CD14-positive monocyte (primary cell): ENCODE measurements at regions not wholly inside any gene's neighbourhood (a gene's known extent, or its start where the extent isn't known, plus 50 kb on each side); places are given as distances from the start of the nearest gene placed in this dataset.
"Not testable (repeated sequence)": the region's sequence is repeated elsewhere in the genome, so short reads cannot be mapped to it uniquely, and the experiment has no call there.

Source experiments
- DNase-seq, 3 donors: peaks; one replicate each; pipeline ENCODE4 v3.0.0-alpha.2; 2011 to 2022
- H2AFZ ChIP-seq: 2 replicates; pipeline ENCODE4 v1.6.0; 2012; ENCODE audit warnings: mild to moderate bottlenecking, low read depth, low read length, inconsistent platforms; ENCODE audit not compliant: insufficient read depth, poor library complexity, severe bottlenecking
- H3K27ac ChIP-seq, 2 donors: 1 replicate in 1 of 2; 2 replicates in 1 of 2; pipeline ENCODE4 v1.5.1; 2012 to 2013; ENCODE audit warnings: low read length in 2 of 2, control low read depth in 1 of 2, inconsistent platforms in 1 of 2, low read depth in 1 of 2, mild to moderate bottlenecking in 1 of 2
- H3K27me3 ChIP-seq, 2 donors: one replicate each; pipeline versions ENCODE4 v1.6.0 to v1.6.1; 2011 to 2013; ENCODE audit warnings: low read length in 2 of 2; ENCODE audit not compliant: control insufficient read depth in 2 of 2, insufficient read depth in 2 of 2
- H3K36me3 ChIP-seq, 2 donors: replicated peaks in 1 of 2; 1 replicate in 1 of 2; 2 replicates in 1 of 2; pipeline versions ENCODE4 v1.5.1 to v1.6.1; 2012 to 2013; ENCODE audit warnings: low read length in 2 of 2, control low read depth in 1 of 2, inconsistent platforms in 1 of 2, mild to moderate bottlenecking in 1 of 2; ENCODE audit not compliant: insufficient read depth in 2 of 2, control insufficient read depth in 1 of 2
- H3K4me1 ChIP-seq, 2 donors: 1 replicate in 1 of 2; 2 replicates in 1 of 2; pipeline versions ENCODE4 v1.5.1 to v1.6.1; 2012 to 2013; ENCODE audit warnings: low read length in 2 of 2, control low read depth in 1 of 2, inconsistent platforms in 1 of 2, mild to moderate bottlenecking in 1 of 2, moderate library complexity in 1 of 2; ENCODE audit not compliant: insufficient read depth in 2 of 2, control insufficient read depth in 1 of 2
- H3K4me2 ChIP-seq: replicated peaks from 2 replicates; pipeline ENCODE3; 2012; ENCODE audit warnings: low read length, moderate library complexity, mild to moderate bottlenecking; ENCODE audit not compliant: poor library complexity, severe bottlenecking; ENCODE audit errors: extremely low read depth
- H3K4me3 ChIP-seq, 3 experiments: fragments of 200-600 bp in 1 of 3; sonication (generic) in 1 of 3; replicated peaks in 1 of 3; 1 replicate in 2 of 3; 2 replicates in 1 of 3; pipeline ENCODE4 v1.5.1; 2011 to 2013; ENCODE audit warnings: low read length in 3 of 3, mild to moderate bottlenecking in 3 of 3, control low read depth in 2 of 3, low read depth in 2 of 3, inconsistent platforms in 1 of 3, moderate library complexity in 1 of 3
- H3K79me2 ChIP-seq: 2 replicates; pipeline ENCODE4 v1.6.0; 2012; ENCODE audit warnings: mild to moderate bottlenecking, control low read depth, inconsistent platforms, low read length, moderate library complexity; ENCODE audit not compliant: insufficient read depth
- H3K9ac ChIP-seq: 2 replicates; pipeline ENCODE4 v1.6.0; 2017; ENCODE audit warnings: low read length, mild to moderate bottlenecking; ENCODE audit not compliant: insufficient read depth, poor library complexity, severe bottlenecking
- H3K9me3 ChIP-seq, 2 donors: replicated peaks in 1 of 2; 1 replicate in 1 of 2; 2 replicates in 1 of 2; pipeline versions ENCODE4 v1.5.1 to v1.6.1; 2012 to 2013; ENCODE audit warnings: low read length in 2 of 2, control low read depth in 1 of 2; ENCODE audit not compliant: control insufficient read depth in 1 of 2, insufficient read depth in 1 of 2
- H4K20me1 ChIP-seq: 2 replicates; pipeline ENCODE4 v1.6.0; 2012; ENCODE audit warnings: mild to moderate bottlenecking, low read length, control low read depth, moderate library complexity; ENCODE audit not compliant: insufficient read depth
- H3K27ac Mint-ChIP-seq, 7 donors: one replicate each; pipeline ENCODE4 v1.8.0; 2020; ENCODE audit warnings: mild to moderate bottlenecking in 7 of 7, mixed read lengths in 7 of 7, moderate library complexity in 6 of 7, inconsistent platforms in 2 of 7
- H3K27me3 Mint-ChIP-seq, 3 donors: one replicate each; pipeline ENCODE4 v1.8.0; 2021 to 2022; ENCODE audit warnings: low read depth in 3 of 3, mild to moderate bottlenecking in 3 of 3, mixed read lengths in 3 of 3, moderate library complexity in 3 of 3, inconsistent platforms in 1 of 3
- H3K36me3 Mint-ChIP-seq, 2 donors: one replicate each; pipeline ENCODE4 v1.8.0; 2020; ENCODE audit warnings: mixed read lengths in 2 of 2, inconsistent platforms in 1 of 2, mild to moderate bottlenecking in 1 of 2
- H3K4me1 Mint-ChIP-seq: one replicate; pipeline ENCODE4 v1.8.0; 2020; ENCODE audit warnings: mild to moderate bottlenecking, mixed read lengths
- H3K4me3 Mint-ChIP-seq, 2 donors: one replicate each; pipeline ENCODE4 v1.8.0; 2020; ENCODE audit warnings: mild to moderate bottlenecking in 2 of 2, mixed read lengths in 2 of 2, moderate library complexity in 1 of 2
- H3K9me3 Mint-ChIP-seq, 7 donors: one replicate each; pipeline ENCODE4 v1.8.0; 2020 to 2022; ENCODE audit warnings: mixed read lengths in 7 of 7, mild to moderate bottlenecking in 6 of 7, moderate library complexity in 6 of 7, inconsistent platforms in 2 of 7
- WGBS: methylation state at CpG from one replicate; pipeline ENCODE4 v1.1.5; 2013; ENCODE audit warnings: missing lambda C conversion rate; ENCODE audit not compliant: insufficient coverage; 5-methylcytosine and 5-hydroxymethylcytosine counted together
- intact Hi-C, 2 donors: fragments of 100-400 bp; cut with micrococcal nuclease; formaldehyde crosslinking; loops; one replicate each; pipeline versions ENCODE4 v1.15.0 to v1.15.1; 2023
- TF ChIP-seq, protein P1 (sequence below): fragments of 200-600 bp; IDR thresholded peaks from one replicate; pipeline ENCODE4 v1.8.0; 2022; ENCODE audit warnings: antibody characterized with exemption, mild to moderate bottlenecking

DNA sequence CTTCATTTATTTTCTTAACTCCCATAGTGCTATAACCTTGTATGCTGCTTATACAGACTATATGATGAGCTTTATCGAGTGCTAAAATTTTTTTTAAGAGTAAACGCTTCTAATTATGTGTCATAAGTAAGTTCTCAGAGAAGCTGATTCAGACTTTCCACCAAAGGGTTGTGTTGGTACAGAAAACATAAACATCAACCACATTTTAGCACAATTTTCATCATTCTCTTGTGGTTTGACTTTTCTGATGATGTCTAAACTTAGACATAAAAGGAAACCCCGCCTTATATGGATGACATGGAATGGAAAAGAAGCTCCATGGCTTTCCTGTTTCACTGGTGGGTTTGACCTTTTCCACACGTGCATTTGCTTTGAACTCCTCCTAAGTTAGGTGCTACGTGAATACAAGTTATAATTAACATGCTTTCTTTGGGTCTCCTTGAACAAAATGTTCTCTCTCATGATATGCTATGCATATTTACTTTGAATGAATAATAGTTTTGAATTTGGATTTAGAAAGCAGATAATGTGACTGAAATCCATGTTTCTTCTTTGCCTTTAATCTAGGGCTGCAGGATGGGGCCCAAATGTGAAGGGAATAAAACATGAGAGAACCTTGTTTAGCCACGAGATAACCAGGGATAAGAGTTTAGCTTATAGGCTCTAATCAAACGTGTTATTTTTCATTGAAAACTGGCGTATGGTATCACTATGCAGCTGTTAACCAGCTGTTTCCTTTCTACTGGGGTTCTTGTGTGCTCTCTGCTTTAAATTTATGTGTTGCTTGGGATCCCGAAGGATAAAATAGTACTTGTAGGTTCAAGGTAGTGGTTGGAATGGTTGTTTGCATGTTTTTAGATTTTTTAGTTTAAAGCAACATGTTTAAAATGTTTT, 127.1 kb upstream of the AHI1 start:
- Histone ChIP-seq H3K9me3 (peaks cover 0 to 3% of the 10 kb centered on the region in 2 donors), H3K27me3 (no peaks in the 10 kb centered on the region), H4K20me1 (no peaks in the 10 kb centered on the region), H3K27ac (no peak overlapping the region), H3K79me2 (no peaks in the 10 kb centered on the region), H3K36me3 (no peaks in the 10 kb centered on the region), H3K9ac (no peak overlapping the region), H2AFZ (no peak overlapping the region), H3K4me3 (no peak overlapping the region), H3K4me1 (no peaks in the 10 kb centered on the region), H3K4me2 (no peak overlapping the region)
- H3K4me1 Mint-ChIP-seq, result peaks cover 5% of the 10 kb centered on the region
- TF ChIP-seq, protein P1, sequence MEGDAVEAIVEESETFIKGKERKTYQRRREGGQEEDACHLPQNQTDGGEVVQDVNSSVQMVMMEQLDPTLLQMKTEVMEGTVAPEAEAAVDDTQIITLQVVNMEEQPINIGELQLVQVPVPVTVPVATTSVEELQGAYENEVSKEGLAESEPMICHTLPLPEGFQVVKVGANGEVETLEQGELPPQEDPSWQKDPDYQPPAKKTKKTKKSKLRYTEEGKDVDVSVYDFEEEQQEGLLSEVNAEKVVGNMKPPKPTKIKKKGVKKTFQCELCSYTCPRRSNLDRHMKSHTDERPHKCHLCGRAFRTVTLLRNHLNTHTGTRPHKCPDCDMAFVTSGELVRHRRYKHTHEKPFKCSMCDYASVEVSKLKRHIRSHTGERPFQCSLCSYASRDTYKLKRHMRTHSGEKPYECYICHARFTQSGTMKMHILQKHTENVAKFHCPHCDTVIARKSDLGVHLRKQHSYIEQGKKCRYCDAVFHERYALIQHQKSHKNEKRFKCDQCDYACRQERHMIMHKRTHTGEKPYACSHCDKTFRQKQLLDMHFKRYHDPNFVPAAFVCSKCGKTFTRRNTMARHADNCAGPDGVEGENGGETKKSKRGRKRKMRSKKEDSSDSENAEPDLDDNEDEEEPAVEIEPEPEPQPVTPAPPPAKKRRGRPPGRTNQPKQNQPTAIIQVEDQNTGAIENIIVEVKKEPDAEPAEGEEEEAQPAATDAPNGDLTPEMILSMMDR, result no peak
- H3K27ac Mint-ChIP-seq, result no peak overlapping the region
- H3K27me3 Mint-ChIP-seq, result peaks cover 1 to 4% (median 2%) of the 10 kb centered on the region in 3 donors
- no peaks in the 10 kb centered on the region for H3K36me3 Mint-ChIP-seq
- DNase-seq, result no peak
- intact Hi-C loops, result no loop called here
- peaks cover 0 to 10% (median 6%) of the 10 kb centered on the region in 7 donors for H3K9me3 Mint-ChIP-seq
- no peak overlapping the region for H3K4me3 Mint-ChIP-seq
- WGBS, result 46% methylated on average over 4 of the region's 9 CpGs

DNA sequence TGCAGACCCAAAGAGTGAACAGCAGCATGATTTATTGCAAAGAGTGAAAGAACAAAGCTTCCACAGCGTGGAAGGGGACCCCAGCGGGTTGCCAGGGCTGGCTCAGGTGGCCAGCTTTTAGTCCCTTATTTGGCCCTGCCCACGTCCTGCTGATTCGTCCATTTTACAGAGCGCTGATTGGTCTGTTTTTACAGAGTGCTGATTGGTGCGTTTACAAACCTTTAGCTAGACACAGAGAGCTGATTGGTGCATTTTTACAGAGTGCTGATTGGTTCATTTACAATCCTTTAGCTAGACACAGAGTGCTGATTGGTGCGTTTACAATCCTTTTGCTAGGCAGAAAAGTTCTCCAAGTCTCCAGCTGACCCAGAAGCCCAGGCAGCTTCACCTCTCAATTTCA, 128.5 kb upstream of the AHI1 start:
- DNase-seq, H3K27ac Mint-ChIP-seq, H3K9me3 ChIP-seq, H3K9ac ChIP-seq, H3K4me3 ChIP-seq, H3K4me1 ChIP-seq, H3K4me3 Mint-ChIP-seq, H4K20me1 ChIP-seq, H3K36me3 ChIP-seq, H3K27ac ChIP-seq, intact Hi-C loops, H3K36me3 Mint-ChIP-seq, H3K4me2 ChIP-seq, H3K27me3 Mint-ChIP-seq, H3K4me1 Mint-ChIP-seq, H3K79me2 ChIP-seq, H3K27me3 ChIP-seq, H2AFZ ChIP-seq: not testable (repeated sequence)
- H3K9me3 Mint-ChIP-seq, result peaks cover 0 to 10% (median 6%) of the 10 kb centered on the region in 7 donors
- 100% methylated on average over 3 of the region's 7 CpGs for WGBS
